SK-N-SH (cell line): ENCODE measurements at regions not wholly inside any gene's neighbourhood (a gene's known extent, or its start where the extent isn't known, plus 50 kb on each side); places are given as distances from the start of the nearest gene placed in this dataset.

ENCODE experiments used
- EP300 ChIP-seq, 2 experiments: IDR thresholded peaks; 2 replicates each; pipeline versions ENCODE4 v1.4.0 to v1.6.1; 2012; ENCODE audit warnings: borderline replicate concordance in 1 of 2, low read depth in 1 of 2, low read length in 1 of 2
- POLR2AphosphoS5 ChIP-seq: IDR thresholded peaks from 2 replicates; pipeline ENCODE4 v1.6.1; 2012; ENCODE audit warnings: low read depth, low read length
- RFX5 ChIP-seq: IDR thresholded peaks from 2 replicates; pipeline ENCODE4 v1.6.1; 2012; ENCODE audit warnings: mild to moderate bottlenecking, improper control_type of control experiment, low read length
- YY1 ChIP-seq: IDR thresholded peaks from 2 replicates; pipeline ENCODE4 v1.4.0; 2012; ENCODE audit warnings: low read depth, mild to moderate bottlenecking
- TF ChIP-seq, protein P1 (sequence below): fragments of 150-350 bp; IDR thresholded peaks from 2 replicates; pipeline ENCODE4 v1.6.1; 2016; ENCODE audit warnings: mild to moderate bottlenecking, low read depth, low read length
- TF ChIP-seq, protein P2 (sequence below): IDR thresholded peaks from 2 replicates; pipeline ENCODE4 v1.4.0; 2012; ENCODE audit warnings: low read depth, borderline replicate concordance
- TF ChIP-seq, protein P3 (sequence below): fragments of 200-600 bp; sonication (generic); IDR thresholded peaks from 2 replicates; pipeline ENCODE4 v1.6.1; 2017; ENCODE audit warnings: antibody characterized with exemption, mild to moderate bottlenecking, moderate library complexity

DNA sequence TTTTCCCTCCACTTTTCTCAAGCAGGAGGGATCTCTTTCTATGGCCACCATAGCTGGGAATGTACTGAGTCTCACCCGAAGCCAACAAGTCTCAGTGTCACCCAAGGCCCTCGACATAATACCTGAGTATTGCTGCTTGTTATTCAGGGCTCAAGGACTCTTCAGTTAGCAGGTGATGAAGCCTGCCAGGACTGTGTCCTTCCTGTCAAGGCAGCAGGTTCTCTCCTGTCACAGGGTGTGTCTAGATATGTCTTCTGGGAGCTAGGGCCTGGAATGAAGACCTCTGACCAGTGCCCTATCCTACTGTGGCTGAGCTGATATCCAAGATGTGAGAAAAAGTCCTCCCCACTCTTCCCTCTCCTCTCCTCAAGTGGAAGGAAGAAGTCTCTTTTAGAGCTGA is 391.0 kb upstream of the DIPK2B start:
- TF ChIP-seq YY1 (no peak), EP300 (IDR thresholded peaks at IDR 0.05; ENCODE audit: borderline replicate concordance in 1 of 2, low read depth in 1 of 2, low read length in 1 of 2) (no peak), POLR2AphosphoS5 (no peak), RFX5 (no peak)
- TF ChIP-seq, protein P1, sequence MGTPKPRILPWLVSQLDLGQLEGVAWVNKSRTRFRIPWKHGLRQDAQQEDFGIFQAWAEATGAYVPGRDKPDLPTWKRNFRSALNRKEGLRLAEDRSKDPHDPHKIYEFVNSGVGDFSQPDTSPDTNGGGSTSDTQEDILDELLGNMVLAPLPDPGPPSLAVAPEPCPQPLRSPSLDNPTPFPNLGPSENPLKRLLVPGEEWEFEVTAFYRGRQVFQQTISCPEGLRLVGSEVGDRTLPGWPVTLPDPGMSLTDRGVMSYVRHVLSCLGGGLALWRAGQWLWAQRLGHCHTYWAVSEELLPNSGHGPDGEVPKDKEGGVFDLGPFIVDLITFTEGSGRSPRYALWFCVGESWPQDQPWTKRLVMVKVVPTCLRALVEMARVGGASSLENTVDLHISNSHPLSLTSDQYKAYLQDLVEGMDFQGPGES: no peak
- TF ChIP-seq, protein P2, sequence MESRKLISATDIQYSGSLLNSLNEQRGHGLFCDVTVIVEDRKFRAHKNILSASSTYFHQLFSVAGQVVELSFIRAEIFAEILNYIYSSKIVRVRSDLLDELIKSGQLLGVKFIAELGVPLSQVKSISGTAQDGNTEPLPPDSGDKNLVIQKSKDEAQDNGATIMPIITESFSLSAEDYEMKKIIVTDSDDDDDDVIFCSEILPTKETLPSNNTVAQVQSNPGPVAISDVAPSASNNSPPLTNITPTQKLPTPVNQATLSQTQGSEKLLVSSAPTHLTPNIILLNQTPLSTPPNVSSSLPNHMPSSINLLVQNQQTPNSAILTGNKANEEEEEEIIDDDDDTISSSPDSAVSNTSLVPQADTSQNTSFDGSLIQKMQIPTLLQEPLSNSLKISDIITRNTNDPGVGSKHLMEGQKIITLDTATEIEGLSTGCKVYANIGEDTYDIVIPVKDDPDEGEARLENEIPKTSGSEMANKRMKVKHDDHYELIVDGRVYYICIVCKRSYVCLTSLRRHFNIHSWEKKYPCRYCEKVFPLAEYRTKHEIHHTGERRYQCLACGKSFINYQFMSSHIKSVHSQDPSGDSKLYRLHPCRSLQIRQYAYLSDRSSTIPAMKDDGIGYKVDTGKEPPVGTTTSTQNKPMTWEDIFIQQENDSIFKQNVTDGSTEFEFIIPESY: no peak
- TF ChIP-seq, protein P3, sequence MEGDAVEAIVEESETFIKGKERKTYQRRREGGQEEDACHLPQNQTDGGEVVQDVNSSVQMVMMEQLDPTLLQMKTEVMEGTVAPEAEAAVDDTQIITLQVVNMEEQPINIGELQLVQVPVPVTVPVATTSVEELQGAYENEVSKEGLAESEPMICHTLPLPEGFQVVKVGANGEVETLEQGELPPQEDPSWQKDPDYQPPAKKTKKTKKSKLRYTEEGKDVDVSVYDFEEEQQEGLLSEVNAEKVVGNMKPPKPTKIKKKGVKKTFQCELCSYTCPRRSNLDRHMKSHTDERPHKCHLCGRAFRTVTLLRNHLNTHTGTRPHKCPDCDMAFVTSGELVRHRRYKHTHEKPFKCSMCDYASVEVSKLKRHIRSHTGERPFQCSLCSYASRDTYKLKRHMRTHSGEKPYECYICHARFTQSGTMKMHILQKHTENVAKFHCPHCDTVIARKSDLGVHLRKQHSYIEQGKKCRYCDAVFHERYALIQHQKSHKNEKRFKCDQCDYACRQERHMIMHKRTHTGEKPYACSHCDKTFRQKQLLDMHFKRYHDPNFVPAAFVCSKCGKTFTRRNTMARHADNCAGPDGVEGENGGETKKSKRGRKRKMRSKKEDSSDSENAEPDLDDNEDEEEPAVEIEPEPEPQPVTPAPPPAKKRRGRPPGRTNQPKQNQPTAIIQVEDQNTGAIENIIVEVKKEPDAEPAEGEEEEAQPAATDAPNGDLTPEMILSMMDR: no peak
